22Rv1 (cell line): ENCODE measurements at regions not wholly inside any gene's neighbourhood (a gene's known extent, or its start where the extent isn't known, plus 50 kb on each side); places are given as distances from the start of the nearest gene placed in this dataset.

Experiments used
- H3K27ac ChIP-seq: fragments of 450-650 bp; 2 replicates; pipeline ENCODE4 v1.5.1; 2017
- CTCF ChIP-seq: fragments of 450-650 bp; IDR thresholded peaks from 2 replicates; pipeline ENCODE4 v1.5.1; 2017; ENCODE audit warnings: mild to moderate bottlenecking
- ZFX ChIP-seq: fragments of 450-650 bp; IDR thresholded peaks from 2 replicates; pipeline ENCODE4 v1.6.1; 2017; ENCODE audit warnings: antibody characterized with exemption, borderline replicate concordance

- TF ChIP-seq CTCF (no peak), ZFX (no peak)
- no peak overlapping the region for H3K27ac ChIP-seq
These were observed 76.8 kb upstream of the DUSP22 start for GRCh38 chr6:215335-216034.

- TF ChIP-seq CTCF (peak; percentile 76), ZFX (no peak)
- no peak overlapping the region for H3K27ac ChIP-seq
These were observed 75.1 kb upstream of the DUSP22 start for GRCh38 chr6:217048-217659.

GRCh38 chr6:218153-219018, 73.9 kb upstream of the DUSP22 start:
- no peak overlapping the region for H3K27ac ChIP-seq
- TF ChIP-seq ZFX = no peak
- no peak for TF ChIP-seq CTCF

GRCh38 chr6:219019-219570, 73.2 kb upstream of the DUSP22 start:
- no peak for TF ChIP-seq ZFX
- TF ChIP-seq CTCF = no peak
- H3K27ac ChIP-seq = no peak overlapping the region

- TF ChIP-seq CTCF (no peak), ZFX (no peak)
These were observed 72.6 kb upstream of the DUSP22 start for GRCh38 chr6:219641-220198.

GRCh38 chr6:220312-220711, 72.0 kb upstream of the DUSP22 start:
- H3K27ac ChIP-seq = no peak overlapping the region
- TF ChIP-seq ZFX = no peak
- TF ChIP-seq CTCF = no peak

More at GRCh38 chr6:219641-220198, 72.6 kb upstream of the DUSP22 start:
- no peak overlapping the region for H3K27ac ChIP-seq
